Brain microvascular endothelial cell (primary cell): ENCODE measurements at regions not wholly inside any gene's neighbourhood (a gene's known extent, or its start where the extent isn't known, plus 50 kb on each side); places are given as distances from the start of the nearest gene placed in this dataset.

Experiments used
- DNase-seq: peaks from one replicate; pipeline ENCODE4 v3.0.0-alpha.2; 2020
- H3K27ac ChIP-seq: fragments of 250-450 bp; sonication (Bioruptor Pico); 2 replicates; pipeline ENCODE4 v1.5.1; 2020; ENCODE audit warnings: mild to moderate bottlenecking, moderate library complexity
- H3K27me3 ChIP-seq: fragments of 250-450 bp; sonication (Bioruptor Pico); replicated peaks from 2 replicates; pipeline ENCODE4 v1.5.1; 2020; ENCODE audit warnings: mild to moderate bottlenecking
- H3K36me3 ChIP-seq: fragments of 250-450 bp; sonication (Bioruptor Pico); replicated peaks from 2 replicates; pipeline ENCODE4 v1.5.1; 2020; ENCODE audit warnings: mild to moderate bottlenecking
- H3K4me3 ChIP-seq: 2 replicates; pipeline ENCODE4 v1.5.1; 2011; ENCODE audit warnings: low read depth, mild to moderate bottlenecking, control low read depth, low read length, moderate library complexity
- CTCF ChIP-seq: IDR thresholded peaks from 2 replicates; pipeline ENCODE4 v1.5.1; 2011; ENCODE audit warnings: low read depth, mild to moderate bottlenecking, moderate library complexity, low read length, control low read depth, inconsistent platforms; ENCODE audit errors: missing control alignments
- in situ Hi-C: cut with HindIII; loops from 2 replicates; pipeline ENCODE4 v1.10.0; 2017; ENCODE audit warnings: low sequenced_read_pairs, low pct_ligation_motif_present

- in situ Hi-C loops, result no loop called here
- Histone ChIP-seq H3K27me3 (peaks cover 1% of the 10 kb centered on the region), H3K27ac (no peak overlapping the region), H3K36me3 (no peaks in the 10 kb centered on the region), H3K4me3 (no peak overlapping the region)
- DNase-seq, result no peak
- TF ChIP-seq CTCF, result no peak
Measured at GRCh38 chr13:91135376-91135775, 212.1 kb upstream of the MIR17HG start.

- Histone ChIP-seq H3K27ac (no peak overlapping the region), H3K4me3 (no peak overlapping the region), H3K36me3 (no peaks in the 10 kb centered on the region), H3K27me3 (peaks cover 1% of the 10 kb centered on the region)
- no peak for DNase-seq
- no peak for TF ChIP-seq CTCF
- in situ Hi-C loops, result no loop called here
Measured at GRCh38 chr13:91135968-91136367, 211.5 kb upstream of the MIR17HG start.

GRCh38 chr13:91136806-91137205 lies 210.7 kb upstream of the MIR17HG start:
- H3K4me3 ChIP-seq, result no peak overlapping the region
- no peak for TF ChIP-seq CTCF
- in situ Hi-C loops, result no loop called here
- no peak for DNase-seq
- no peak overlapping the region for H3K27ac ChIP-seq
- H3K27me3 ChIP-seq, result peaks cover 1% of the 10 kb centered on the region
- no peaks in the 10 kb centered on the region for H3K36me3 ChIP-seq

- Histone ChIP-seq H3K27ac (no peak overlapping the region), H3K36me3 (no peaks in the 10 kb centered on the region), H3K4me3 (no peak overlapping the region), H3K27me3 (peaks cover 1% of the 10 kb centered on the region)
- no peak for DNase-seq
- in situ Hi-C loops, result no loop called here
- TF ChIP-seq CTCF, result no peak
Measured at GRCh38 chr13:91139232-91139631, 208.3 kb upstream of the MIR17HG start.

- TF ChIP-seq CTCF, result no peak
- peak; percentile 22 for DNase-seq
- peaks cover 1% of the 10 kb centered on the region for H3K27me3 ChIP-seq
- no peak overlapping the region for H3K27ac ChIP-seq
- no peaks in the 10 kb centered on the region for H3K36me3 ChIP-seq
- in situ Hi-C loops, result no loop called here
- H3K4me3 ChIP-seq, result no peak overlapping the region
Measured at GRCh38 chr13:91141543-91142061, 205.9 kb upstream of the MIR17HG start.

GRCh38 chr13:91142572-91142971 lies 204.9 kb upstream of the MIR17HG start:
- Histone ChIP-seq H3K4me3 (no peak overlapping the region), H3K36me3 (no peaks in the 10 kb centered on the region), H3K27ac (peak overlapping the region; percentile 56), H3K27me3 (peaks cover 1% of the 10 kb centered on the region)
- in situ Hi-C loops, result no loop called here
- DNase-seq, result peak; percentile 85
- no peak for TF ChIP-seq CTCF
